Activated CD4-positive, CD25-positive, alpha-beta regulatory T cell treated with anti-CD3 and anti-CD28 coated beads, Interleukin-2, amount 50 U/mL, for 16 hours (primary cell): ENCODE measurements at regions not wholly inside any gene's neighbourhood (a gene's known extent, or its start where the extent isn't known, plus 50 kb on each side); places are given as distances from the start of the nearest gene placed in this dataset.
"Not testable (repeated sequence)": the region's sequence is repeated elsewhere in the genome, so short reads cannot be mapped to it uniquely, and the experiment has no call there.

Experiments used
- DNase-seq: peaks from one replicate; pipeline ENCODE4 v3.0.0-alpha.2; 2020; ENCODE audit warnings: low read depth, low spot score

GRCh38 chr4:184335520-184335919, 117.8 kb upstream of the ENPP6 start:
- no peak for DNase-seq

- DNase-seq, result not testable (repeated sequence)
Measured at GRCh38 chr4:184333446-184333845, 115.8 kb upstream of the ENPP6 start.

- no peak for DNase-seq
Measured at GRCh38 chr4:184331268-184331995, 113.8 kb upstream of the ENPP6 start.

- not testable (repeated sequence) for DNase-seq
Measured at GRCh38 chr4:184330517-184331094, 112.9 kb upstream of the ENPP6 start.

GRCh38 chr4:184329659-184330400, 112.2 kb upstream of the ENPP6 start:
- DNase-seq, result no peak

- no peak for DNase-seq
Measured at GRCh38 chr4:184329235-184329634, 111.6 kb upstream of the ENPP6 start.

GRCh38 chr4:184328022-184328736, 110.5 kb upstream of the ENPP6 start:
- no peak for DNase-seq

GRCh38 chr4:184324939-184325477, 107.3 kb upstream of the ENPP6 start:
- no peak for DNase-seq

GRCh38 chr4:184322328-184323025, 104.8 kb upstream of the ENPP6 start:
- DNase-seq, result no peak

GRCh38 chr4:184320631-184321030, 103.0 kb upstream of the ENPP6 start:
- no peak for DNase-seq

GRCh38 chr4:184318852-184319251, 101.2 kb upstream of the ENPP6 start:
- no peak for DNase-seq

- DNase-seq, result no peak
Measured at GRCh38 chr4:184317234-184317918, 99.7 kb upstream of the ENPP6 start.

GRCh38 chr4:184316821-184317220, 99.1 kb upstream of the ENPP6 start:
- no peak for DNase-seq

- no peak for DNase-seq
Measured at GRCh38 chr4:184315675-184316359, 98.1 kb upstream of the ENPP6 start.

GRCh38 chr4:184313702-184314659, 96.3 kb upstream of the ENPP6 start:
- DNase-seq, result no peak

- no peak for DNase-seq
Measured at GRCh38 chr4:184313058-184313581, 95.4 kb upstream of the ENPP6 start.

GRCh38 chr4:184312126-184312525, 94.5 kb upstream of the ENPP6 start:
- DNase-seq, result no peak

- DNase-seq, result no peak
Measured at GRCh38 chr4:184310881-184311709, 93.4 kb upstream of the ENPP6 start.
